Transverse colon (tissue), 4 donors: ENCODE measurements at regions not wholly inside any gene's neighbourhood (a gene's known extent, or its start where the extent isn't known, plus 50 kb on each side); places are given as distances from the start of the nearest gene placed in this dataset.

ENCODE experiments used
- DNase-seq: peaks from one replicate; pipeline ENCODE4 v3.0.0-alpha.2; 2019
- H3K27ac ChIP-seq, 4 donors: fragments of 200-600 bp; sonication (generic); 2 replicates each; pipeline ENCODE4 v1.5.1; 2016 to 2018; ENCODE audit warnings: inconsistent platforms in 4 of 4
- H3K27me3 ChIP-seq: fragments of 200-600 bp; sonication (generic); 2 replicates; pipeline ENCODE4 v1.5.1; 2017; ENCODE audit warnings: inconsistent platforms
- H3K36me3 ChIP-seq, 4 donors: fragments of 200-600 bp; sonication (generic); 2 replicates each; pipeline ENCODE4 v1.5.1; 2017 to 2019; ENCODE audit warnings: inconsistent platforms in 4 of 4
- H3K4me1 ChIP-seq, 4 donors: fragments of 200-600 bp; sonication (generic); 2 replicates each; pipeline ENCODE4 v1.5.1; 2017 to 2020; ENCODE audit warnings: inconsistent platforms in 4 of 4
- H3K4me3 ChIP-seq, 4 donors: fragments of 200-600 bp; sonication (generic); 1 replicate in 1 of 4; 2 replicates in 3 of 4; pipeline versions ENCODE4 v1.5.1 to v1.6.1; 2017 to 2019; ENCODE audit warnings: inconsistent platforms in 4 of 4
- H3K9me3 ChIP-seq, 2 donors: fragments of 200-600 bp; sonication (generic); 2 replicates each; pipeline ENCODE4 v1.5.1; 2017 to 2019; ENCODE audit warnings: inconsistent platforms in 2 of 2
- EP300 ChIP-seq: sonication (generic); formaldehyde crosslinking; IDR thresholded peaks from one replicate; pipeline ENCODE4 v1.6.1; 2017; ENCODE audit warnings: antibody characterized with exemption, low read depth
- POLR2A ChIP-seq: fragments of 450-650 bp; IDR thresholded peaks from one replicate; pipeline ENCODE4 v1.6.1; 2016; ENCODE audit warnings: antibody characterized with exemption, mild to moderate bottlenecking, moderate library complexity
- POLR2AphosphoS5 ChIP-seq, 3 donors: sonication (generic); formaldehyde crosslinking; IDR thresholded peaks; one replicate each; pipeline ENCODE4 v1.6.1; 2016; ENCODE audit warnings: antibody characterized with exemption in 3 of 3
- WGBS, 2 donors: methylation state at CpG; one replicate each; pipeline ENCODE4 v1.1.5; 2018; ENCODE audit warnings: low coverage in 1 of 2; 5-methylcytosine and 5-hydroxymethylcytosine counted together
- in situ Hi-C, 4 donors: fragments of 200-750 bp; cut with MboI; loops; one replicate each; pipeline versions ENCODE4 v1.15.0 to v1.15.1; 2017; ENCODE audit warnings: low sequenced_read_pairs in 3 of 4, low pct_ligation_motif_present in 1 of 4, low pct_unique_long_range_greater_than_20kb in 1 of 4
- intact Hi-C: fragments of 100-400 bp; cut with DNase I; formaldehyde crosslinking; loops from one replicate; pipeline ENCODE4 v1.15.1; 2023; ENCODE audit warnings: low total_unique reads
- TF ChIP-seq, protein P1 (sequence below), 5 experiments: fragments of 200-600 bp in 3 of 5; fragments of 450-650 bp in 2 of 5; sonication (generic) in 3 of 5; IDR thresholded peaks; 1 replicate in 2 of 5; 2 replicates in 3 of 5; pipeline ENCODE4 v1.5.1; 2016 to 2017; ENCODE audit warnings: antibody characterized with exemption in 5 of 5, inconsistent platforms in 3 of 5, mild to moderate bottlenecking in 2 of 5, moderate library complexity in 1 of 5

DNA sequence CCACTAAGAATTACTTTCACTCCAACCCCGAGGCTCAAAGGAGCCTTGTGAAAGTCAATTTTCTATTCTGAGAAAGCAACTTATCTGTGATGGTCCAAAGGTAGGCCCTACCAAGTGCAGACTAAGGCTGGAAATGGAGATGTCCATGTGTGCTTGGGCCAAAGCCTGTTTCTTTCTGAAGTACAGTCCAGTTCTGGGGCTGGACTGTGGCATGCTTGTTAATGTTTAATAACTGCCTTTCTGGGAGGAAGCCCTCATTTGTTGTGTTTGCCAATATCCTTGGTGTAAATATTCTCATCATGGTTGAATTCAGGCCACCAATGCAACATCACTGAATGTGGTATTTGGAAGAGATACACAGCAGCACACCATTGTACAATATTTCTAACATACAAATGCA is 182.3 kb upstream of the BCL6 start:
- no peaks in the 10 kb centered on the region for H3K27me3 ChIP-seq
- DNase-seq, result no peak
- intact Hi-C loops, result no loop called here
- in situ Hi-C loops, result no loop called here
- no peak overlapping the region for H3K4me3 ChIP-seq
- no peak for TF ChIP-seq EP300
- no peak for TF ChIP-seq POLR2AphosphoS5 (IDR thresholded peaks at IDR 0.05)
- no peak for TF ChIP-seq POLR2A
- TF ChIP-seq, protein P1, sequence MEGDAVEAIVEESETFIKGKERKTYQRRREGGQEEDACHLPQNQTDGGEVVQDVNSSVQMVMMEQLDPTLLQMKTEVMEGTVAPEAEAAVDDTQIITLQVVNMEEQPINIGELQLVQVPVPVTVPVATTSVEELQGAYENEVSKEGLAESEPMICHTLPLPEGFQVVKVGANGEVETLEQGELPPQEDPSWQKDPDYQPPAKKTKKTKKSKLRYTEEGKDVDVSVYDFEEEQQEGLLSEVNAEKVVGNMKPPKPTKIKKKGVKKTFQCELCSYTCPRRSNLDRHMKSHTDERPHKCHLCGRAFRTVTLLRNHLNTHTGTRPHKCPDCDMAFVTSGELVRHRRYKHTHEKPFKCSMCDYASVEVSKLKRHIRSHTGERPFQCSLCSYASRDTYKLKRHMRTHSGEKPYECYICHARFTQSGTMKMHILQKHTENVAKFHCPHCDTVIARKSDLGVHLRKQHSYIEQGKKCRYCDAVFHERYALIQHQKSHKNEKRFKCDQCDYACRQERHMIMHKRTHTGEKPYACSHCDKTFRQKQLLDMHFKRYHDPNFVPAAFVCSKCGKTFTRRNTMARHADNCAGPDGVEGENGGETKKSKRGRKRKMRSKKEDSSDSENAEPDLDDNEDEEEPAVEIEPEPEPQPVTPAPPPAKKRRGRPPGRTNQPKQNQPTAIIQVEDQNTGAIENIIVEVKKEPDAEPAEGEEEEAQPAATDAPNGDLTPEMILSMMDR (IDR thresholded peaks at IDR 0.05), result no peak
- H3K9me3 ChIP-seq, result peaks cover 5 to 8% of the 10 kb centered on the region in 2 donors
- WGBS, 2 donors, result 71 to 84% methylated on average over 1 of the region's 1 CpG
- no peaks in the 10 kb centered on the region for H3K4me1 ChIP-seq
- H3K27ac ChIP-seq, result no peak overlapping the region
- H3K36me3 ChIP-seq, result no peaks in the 10 kb centered on the region

DNA sequence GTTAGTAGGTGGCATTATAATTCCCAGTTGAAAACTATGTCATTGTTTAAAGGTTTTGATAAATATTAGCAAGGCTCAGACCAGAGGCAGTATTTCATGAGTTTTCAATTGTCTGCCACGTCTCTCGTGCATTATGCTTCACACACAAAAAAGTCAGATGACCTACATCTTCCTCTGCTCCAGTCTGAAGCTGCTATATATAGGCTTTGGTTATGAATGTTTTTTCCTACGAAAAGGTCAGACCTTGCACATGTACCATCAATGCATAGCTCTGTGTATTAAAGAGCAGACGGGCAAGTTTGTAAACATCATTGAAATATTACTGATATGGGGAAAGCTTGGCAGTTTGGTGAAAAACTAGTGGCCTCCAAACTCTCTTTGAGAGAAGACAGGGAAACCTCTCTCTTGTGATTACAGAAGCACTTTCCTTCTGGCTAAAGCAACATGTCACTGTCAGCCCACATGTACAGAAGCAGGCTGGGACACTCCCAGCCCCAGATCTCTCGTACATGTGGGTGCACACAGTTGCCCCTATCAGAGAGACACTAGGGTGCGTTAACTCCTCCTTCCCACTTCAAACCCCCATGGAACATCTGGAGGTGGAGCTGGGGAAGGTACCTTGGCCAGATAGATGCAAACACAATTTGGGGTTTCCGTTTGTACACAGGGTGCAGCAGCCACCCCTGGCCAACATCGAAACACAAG is 184.0 kb upstream of the BCL6 start:
- no peaks in the 10 kb centered on the region for H3K4me1 ChIP-seq
- 53 to 68% methylated on average over 4 to 8 of the region's 8 CpGs for WGBS, 2 donors

DNA sequence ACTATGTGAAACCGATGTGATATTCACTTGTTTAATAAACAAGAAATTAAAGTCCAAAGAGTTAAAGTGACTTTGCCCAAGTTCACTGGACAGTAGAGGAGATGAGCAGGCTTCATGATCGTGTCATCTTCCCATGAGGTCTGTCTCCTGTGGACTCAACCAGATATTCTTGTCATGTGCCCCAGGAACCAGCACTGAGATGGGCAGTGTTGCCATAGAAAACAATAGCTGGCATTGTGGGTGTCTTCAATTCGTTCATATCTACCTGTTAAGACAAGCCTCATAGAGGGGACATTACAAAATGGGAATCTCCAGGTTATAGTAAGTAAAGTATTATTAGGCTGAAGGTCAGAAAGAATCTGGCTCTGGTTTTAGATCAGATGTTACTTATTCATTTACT is 184.8 kb upstream of the BCL6 start:
- Histone ChIP-seq H3K27ac (no peak overlapping the region), H3K36me3 (no peaks in the 10 kb centered on the region), H3K9me3 (no peaks in the 10 kb centered on the region), H3K4me3 (no peak overlapping the region), H3K27me3 (no peaks in the 10 kb centered on the region), H3K4me1 (no peaks in the 10 kb centered on the region)
- WGBS, 2 donors, result 83% methylated on average over 1 to 3 of the region's 3 CpGs
- TF ChIP-seq, protein P1 (IDR thresholded peaks at IDR 0.05), result no peak
- TF ChIP-seq POLR2A (no peak), POLR2AphosphoS5 (IDR thresholded peaks at IDR 0.05) (no peak), EP300 (no peak)
- no peak for DNase-seq
- in situ Hi-C loops (no loop called here), intact Hi-C loops (no loop called here)

More for the DNA sequence above, 184.0 kb upstream of the BCL6 start:
- in situ Hi-C loops, result no loop called here
- peaks cover 5 to 6% of the 10 kb centered on the region in 2 donors for H3K9me3 ChIP-seq
- TF ChIP-seq EP300 (no peak), POLR2AphosphoS5 (IDR thresholded peaks at IDR 0.05) (no peak), POLR2A (no peak)
- TF ChIP-seq, protein P1 (IDR thresholded peaks at IDR 0.05), result no peak
- H3K27ac ChIP-seq, result no peak overlapping the region
- DNase-seq, result no peak
- H3K4me3 ChIP-seq, result no peak overlapping the region
- H3K27me3 ChIP-seq, result no peaks in the 10 kb centered on the region
- intact Hi-C loops, result no loop called here
- no peaks in the 10 kb centered on the region for H3K36me3 ChIP-seq

DNA sequence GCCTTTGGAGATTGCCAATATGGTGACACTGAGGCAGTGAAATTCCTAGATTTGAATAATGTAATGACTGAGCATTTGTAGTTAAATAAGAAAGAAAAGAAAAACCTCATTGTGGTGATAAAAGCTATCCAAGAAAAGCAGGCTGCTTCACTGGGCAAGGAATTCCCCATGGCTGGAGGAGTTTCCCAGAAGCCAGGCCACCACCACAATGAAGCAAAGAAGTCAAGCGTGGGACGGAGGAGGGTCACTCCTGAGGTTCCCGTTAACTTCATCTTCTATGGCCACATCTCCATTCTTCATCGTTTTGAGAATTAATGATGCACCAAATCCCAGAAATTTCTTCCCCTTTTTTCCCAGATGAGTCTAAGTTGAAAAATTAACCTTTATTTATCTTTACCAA is 185.8 kb upstream of the BCL6 start:
- Histone ChIP-seq H3K27me3 (no peaks in the 10 kb centered on the region), H3K9me3 (no peaks in the 10 kb centered on the region), H3K27ac (no peak overlapping the region), H3K36me3 (no peaks in the 10 kb centered on the region), H3K4me3 (no peak overlapping the region), H3K4me1 (no peaks in the 10 kb centered on the region)
- in situ Hi-C loops, result no loop called here
- TF ChIP-seq POLR2A, result no peak
- TF ChIP-seq, protein P1 (IDR thresholded peaks at IDR 0.05), result no peak
- TF ChIP-seq POLR2AphosphoS5 (IDR thresholded peaks at IDR 0.05), result no peak
- no peak for TF ChIP-seq EP300
- intact Hi-C loops, result no loop called here
- 92 to 93% methylated on average over 4 of the region's 4 CpGs for WGBS, 2 donors
- no peak for DNase-seq
